Large intestine (tissue), 3 donors: ENCODE measurements at regions not wholly inside any gene's neighbourhood (a gene's known extent, or its start where the extent isn't known, plus 50 kb on each side); places are given as distances from the start of the nearest gene placed in this dataset.

Source experiments
- DNase-seq, 2 donors: peaks; one replicate each; pipeline versions ENCODE4 v3.0.0 to v3.0.0-alpha.2; 2013
- H3K27ac ChIP-seq: one replicate; pipeline ENCODE4 v1.5.1; 2013; ENCODE audit warnings: low read length
- H3K27me3 ChIP-seq: 2 replicates; pipeline ENCODE4 v1.6.1; 2013; ENCODE audit warnings: low read length; ENCODE audit not compliant: control insufficient read depth, insufficient read depth
- H3K36me3 ChIP-seq: 2 replicates; pipeline ENCODE4 v1.6.1; 2013; ENCODE audit warnings: low read length; ENCODE audit not compliant: control insufficient read depth, insufficient read depth
- H3K4me1 ChIP-seq: one replicate; pipeline ENCODE4 v1.6.1; 2013; ENCODE audit warnings: low read length; ENCODE audit not compliant: control insufficient read depth, insufficient read depth
- H3K4me3 ChIP-seq: one replicate; pipeline ENCODE4 v1.5.1; 2013; ENCODE audit warnings: low read length
- H3K9me3 ChIP-seq: one replicate; pipeline ENCODE4 v1.6.1; 2013; ENCODE audit warnings: mild to moderate bottlenecking, low read depth, low read length, moderate library complexity; ENCODE audit not compliant: control insufficient read depth
- WGBS: methylation state at CpG from one replicate; pipeline ENCODE4 v1.1.5; 2013; ENCODE audit warnings: low lambda C conversion rate; ENCODE audit not compliant: insufficient coverage; 5-methylcytosine and 5-hydroxymethylcytosine counted together

DNA sequence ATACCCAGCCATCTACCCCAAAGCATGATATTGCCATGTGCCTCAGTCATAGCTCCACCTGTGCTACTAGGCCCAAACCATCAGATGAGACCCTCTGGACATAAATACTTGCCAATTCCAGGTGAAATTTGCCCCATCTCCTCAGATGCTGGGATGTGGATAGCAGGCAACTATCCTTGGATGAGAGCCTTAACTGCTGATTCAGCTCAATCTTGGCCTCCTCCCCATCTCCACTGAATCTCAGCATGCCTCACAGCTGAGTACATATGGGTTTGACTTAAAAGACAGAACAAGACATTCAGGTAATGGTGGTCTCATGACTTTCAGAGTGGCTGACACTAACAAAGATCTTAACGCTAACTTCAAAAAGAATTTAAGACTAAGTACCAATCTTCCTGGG is 50.8 kb upstream of the KLHL13 start:
- Histone ChIP-seq H3K36me3 (no peaks in the 10 kb centered on the region), H3K4me3 (no peak overlapping the region), H3K9me3 (no peaks in the 10 kb centered on the region), H3K4me1 (peaks cover 15% of the 10 kb centered on the region), H3K27me3 (no peaks in the 10 kb centered on the region), H3K27ac (no peak overlapping the region)
- no peak for DNase-seq
- WGBS, result no CpG with 5 or more reads among the region's 1 CpG

- H3K36me3 ChIP-seq, result no peaks in the 10 kb centered on the region
- H3K4me1 ChIP-seq, result peaks cover 23% of the 10 kb centered on the region
- H3K27ac ChIP-seq, result peak overlapping the region; percentile 97
- no peaks in the 10 kb centered on the region for H3K27me3 ChIP-seq
- no peaks in the 10 kb centered on the region for H3K9me3 ChIP-seq
- DNase-seq, result peak; percentile 80 to 86
- no peak overlapping the region for H3K4me3 ChIP-seq
Observed at GRCh38 chrX:118171356-118171755, 54.7 kb upstream of the KLHL13 start.

- DNase-seq, result peak in 1 of 2 donors; percentile 54
- Histone ChIP-seq H3K27me3 (no peaks in the 10 kb centered on the region), H3K27ac (peak overlapping the region; percentile 58), H3K9me3 (no peaks in the 10 kb centered on the region), H3K4me3 (no peak overlapping the region), H3K36me3 (no peaks in the 10 kb centered on the region), H3K4me1 (peaks cover 19% of the 10 kb centered on the region)
- WGBS, result 20% methylated on average over 1 of the region's 5 CpGs
Observed at GRCh38 chrX:118174516-118175098, 58.0 kb upstream of the KLHL13 start.

GRCh38 chrX:118177708-118178107 is 61.1 kb upstream of the KLHL13 start:
- no peaks in the 10 kb centered on the region for H3K36me3 ChIP-seq
- no CpG with 5 or more reads among the region's 1 CpG for WGBS
- H3K27ac ChIP-seq, result peak overlapping the region; percentile 35

GRCh38 chrX:118178450-118178849 is 61.8 kb upstream of the KLHL13 start:
- no peaks in the 10 kb centered on the region for H3K9me3 ChIP-seq
- no CpG with 5 or more reads among the region's 7 CpGs for WGBS
- H3K27me3 ChIP-seq, result no peaks in the 10 kb centered on the region
- H3K36me3 ChIP-seq, result no peaks in the 10 kb centered on the region
- DNase-seq, result peak in 1 of 2 donors; percentile 4
- H3K4me3 ChIP-seq, result no peak overlapping the region
- peaks cover 2% of the 10 kb centered on the region for H3K4me1 ChIP-seq
- H3K27ac ChIP-seq, result peak overlapping the region; percentile 10

More at GRCh38 chrX:118177708-118178107, 61.1 kb upstream of the KLHL13 start:
- Histone ChIP-seq H3K9me3 (no peaks in the 10 kb centered on the region), H3K4me3 (no peak overlapping the region), H3K27me3 (no peaks in the 10 kb centered on the region), H3K4me1 (peaks cover 8% of the 10 kb centered on the region)
- DNase-seq, result peak in 1 of 2 donors; percentile 36

- no peak overlapping the region for H3K27ac ChIP-seq
- no peaks in the 10 kb centered on the region for H3K9me3 ChIP-seq
- no peaks in the 10 kb centered on the region for H3K27me3 ChIP-seq
- H3K36me3 ChIP-seq, result no peaks in the 10 kb centered on the region
- WGBS, result no CpG with 5 or more reads among the region's 3 CpGs
- no peaks in the 10 kb centered on the region for H3K4me1 ChIP-seq
- no peak for DNase-seq
- H3K4me3 ChIP-seq, result no peak overlapping the region
Observed at GRCh38 chrX:118179161-118179560, 62.6 kb upstream of the KLHL13 start.

DNA sequence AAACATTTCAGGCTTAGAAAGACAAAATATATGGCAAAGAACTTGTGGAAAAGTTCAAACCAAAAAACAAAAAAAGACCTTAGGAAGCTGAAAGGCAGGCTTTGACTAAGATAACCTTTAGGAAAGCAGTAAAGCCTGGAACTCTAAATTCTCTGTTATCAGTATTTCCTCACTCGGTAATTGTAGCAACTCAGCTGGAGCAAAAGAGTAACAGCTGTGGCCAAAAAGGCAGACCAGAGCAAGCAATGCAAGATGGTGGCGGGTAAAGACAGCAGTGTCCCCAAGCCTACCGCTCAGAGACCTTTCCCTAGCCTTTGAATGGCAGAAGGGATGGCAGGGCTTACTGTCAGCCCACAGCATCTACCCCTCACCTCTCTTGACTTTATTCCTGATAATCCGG is 63.1 kb upstream of the KLHL13 start:
- Histone ChIP-seq H3K4me3 (no peak overlapping the region), H3K4me1 (no peaks in the 10 kb centered on the region), H3K36me3 (no peaks in the 10 kb centered on the region), H3K27ac (no peak overlapping the region), H3K9me3 (no peaks in the 10 kb centered on the region), H3K27me3 (no peaks in the 10 kb centered on the region)
- WGBS, result no CpG with 5 or more reads among the region's 4 CpGs
- DNase-seq, result no peak

- no peaks in the 10 kb centered on the region for H3K36me3 ChIP-seq
- H3K27me3 ChIP-seq, result no peaks in the 10 kb centered on the region
- no CpG with 5 or more reads among the region's 4 CpGs for WGBS
- no peaks in the 10 kb centered on the region for H3K4me1 ChIP-seq
- no peaks in the 10 kb centered on the region for H3K9me3 ChIP-seq
- no peak overlapping the region for H3K4me3 ChIP-seq
- H3K27ac ChIP-seq, result no peak overlapping the region
- no peak for DNase-seq
Observed at GRCh38 chrX:118181030-118181429, 64.4 kb upstream of the KLHL13 start.

GRCh38 chrX:118182025-118182424 is 65.4 kb upstream of the KLHL13 start:
- H3K36me3 ChIP-seq, result no peaks in the 10 kb centered on the region
- H3K4me3 ChIP-seq, result no peak overlapping the region
- 17% methylated on average over 1 of the region's 1 CpG for WGBS
- no peaks in the 10 kb centered on the region for H3K4me1 ChIP-seq
- H3K27ac ChIP-seq, result no peak overlapping the region
- no peaks in the 10 kb centered on the region for H3K9me3 ChIP-seq
- no peak for DNase-seq
- H3K27me3 ChIP-seq, result no peaks in the 10 kb centered on the region

DNA sequence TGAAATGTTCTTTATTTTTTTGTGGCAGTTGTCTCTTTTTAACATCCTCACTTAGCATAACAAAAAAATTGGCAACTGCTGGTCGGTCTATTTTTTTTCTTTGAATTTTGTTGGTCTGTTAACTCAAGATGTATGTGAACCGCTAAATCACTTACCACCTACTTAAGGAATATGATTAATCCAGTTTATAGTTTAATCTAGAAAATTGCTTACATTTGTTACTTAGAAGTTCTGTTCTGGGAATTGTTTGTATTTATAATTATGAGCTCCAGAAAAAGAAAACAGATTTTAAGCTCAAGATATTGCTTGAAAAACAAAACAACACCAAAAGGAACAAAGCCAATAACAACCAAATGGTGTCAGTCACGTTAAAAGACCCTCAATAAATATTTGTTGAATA is 66.1 kb upstream of the KLHL13 start:
- WGBS, result no CpG with 5 or more reads among the region's 3 CpGs
- no peaks in the 10 kb centered on the region for H3K9me3 ChIP-seq
- H3K27me3 ChIP-seq, result no peaks in the 10 kb centered on the region
- no peaks in the 10 kb centered on the region for H3K4me1 ChIP-seq
- no peak overlapping the region for H3K4me3 ChIP-seq
- H3K27ac ChIP-seq, result no peak overlapping the region
- DNase-seq, result no peak
- no peaks in the 10 kb centered on the region for H3K36me3 ChIP-seq

- WGBS, result no CpG with 5 or more reads among the region's 1 CpG
- H3K4me1 ChIP-seq, result no peaks in the 10 kb centered on the region
- no peaks in the 10 kb centered on the region for H3K36me3 ChIP-seq
- no peaks in the 10 kb centered on the region for H3K9me3 ChIP-seq
- no peaks in the 10 kb centered on the region for H3K27me3 ChIP-seq
- no peak overlapping the region for H3K27ac ChIP-seq
- no peak overlapping the region for H3K4me3 ChIP-seq
- DNase-seq, result no peak
Observed at GRCh38 chrX:118183606-118184005, 67.0 kb upstream of the KLHL13 start.
